OCI-LY1 (cell line): ENCODE measurements at regions not wholly inside any gene's neighbourhood (a gene's known extent, or its start where the extent isn't known, plus 50 kb on each side); places are given as distances from the start of the nearest gene placed in this dataset.

Experiments used
- EZH2 ChIP-seq: fragments of 200-600 bp; sonication (generic), shearing (Covaris generic); IDR thresholded peaks from 2 replicates; pipeline ENCODE4 v1.8.0; 2017; ENCODE audit warnings: borderline replicate concordance, mixed run types, mild to moderate bottlenecking, antibody characterized with exemption, low read length, moderate library complexity, mixed read lengths
- TF ChIP-seq, protein P1 (sequence below): fragments of 200-600 bp; sonication (generic), shearing (Covaris generic); IDR thresholded peaks from 2 replicates; pipeline ENCODE4 v1.5.1; 2017; ENCODE audit warnings: mild to moderate bottlenecking, antibody characterized with exemption, low read length, moderate library complexity, mixed read lengths

DNA sequence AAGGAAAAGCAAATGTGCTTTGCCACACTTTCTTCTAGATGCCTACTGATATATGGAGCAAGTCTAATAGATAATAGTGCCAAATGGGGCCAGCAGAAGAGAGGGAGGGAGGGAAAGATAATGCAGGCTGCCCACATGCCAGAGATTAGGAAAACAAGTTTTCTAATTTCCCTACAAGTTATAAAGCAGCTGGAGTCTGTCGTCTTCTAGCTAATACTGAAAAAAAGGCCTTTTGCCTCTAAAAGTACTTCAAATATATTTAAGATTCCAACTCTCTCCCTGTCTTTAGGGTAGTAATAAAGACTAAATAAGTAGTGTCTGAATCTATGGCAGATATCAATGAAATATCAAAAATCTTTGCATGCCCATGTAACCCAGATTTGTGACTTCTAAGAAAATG is 632.0 kb upstream of the MIR17HG start:
- TF ChIP-seq, protein P1, sequence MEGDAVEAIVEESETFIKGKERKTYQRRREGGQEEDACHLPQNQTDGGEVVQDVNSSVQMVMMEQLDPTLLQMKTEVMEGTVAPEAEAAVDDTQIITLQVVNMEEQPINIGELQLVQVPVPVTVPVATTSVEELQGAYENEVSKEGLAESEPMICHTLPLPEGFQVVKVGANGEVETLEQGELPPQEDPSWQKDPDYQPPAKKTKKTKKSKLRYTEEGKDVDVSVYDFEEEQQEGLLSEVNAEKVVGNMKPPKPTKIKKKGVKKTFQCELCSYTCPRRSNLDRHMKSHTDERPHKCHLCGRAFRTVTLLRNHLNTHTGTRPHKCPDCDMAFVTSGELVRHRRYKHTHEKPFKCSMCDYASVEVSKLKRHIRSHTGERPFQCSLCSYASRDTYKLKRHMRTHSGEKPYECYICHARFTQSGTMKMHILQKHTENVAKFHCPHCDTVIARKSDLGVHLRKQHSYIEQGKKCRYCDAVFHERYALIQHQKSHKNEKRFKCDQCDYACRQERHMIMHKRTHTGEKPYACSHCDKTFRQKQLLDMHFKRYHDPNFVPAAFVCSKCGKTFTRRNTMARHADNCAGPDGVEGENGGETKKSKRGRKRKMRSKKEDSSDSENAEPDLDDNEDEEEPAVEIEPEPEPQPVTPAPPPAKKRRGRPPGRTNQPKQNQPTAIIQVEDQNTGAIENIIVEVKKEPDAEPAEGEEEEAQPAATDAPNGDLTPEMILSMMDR, result no peak
- TF ChIP-seq EZH2, result no peak
